HEK293 (cell line): ENCODE measurements at regions not wholly inside any gene's neighbourhood (a gene's known extent, or its start where the extent isn't known, plus 50 kb on each side); places are given as distances from the start of the nearest gene placed in this dataset.
"Not testable (repeated sequence)": the region's sequence is repeated elsewhere in the genome, so short reads cannot be mapped to it uniquely, and the experiment has no call there.

ENCODE experiments used
- CTCF ChIA-PET: fragments of 350-600 bp; formaldehyde crosslinking; extraction: SDS; loops from one replicate; lab custom pipeline; 2021; ENCODE audit warnings: antibody characterized with exemption; lab: Yijun Ruan, JAX
- POLR2A ChIA-PET: fragments of 300-600 bp; formaldehyde crosslinking; extraction: SDS; loops from one replicate; lab custom pipeline; 2020; ENCODE audit warnings: antibody characterized with exemption, inconsistent platforms; lab: Yijun Ruan, JAX
- H3K27ac ChIP-seq: fragments of 200-500 bp; sonication (Bioruptor generic); 2 replicates; pipeline ENCODE4 v1.5.1; 2014; ENCODE audit warnings: low read depth, low read length, control low read depth, inconsistent platforms; ENCODE audit errors: extremely low read depth
- H3K36me3 ChIP-seq, 2 experiments: fragments of 200-500 bp in 1 of 2; sonication (Bioruptor generic) in 1 of 2; 1 replicate in 1 of 2; 2 replicates in 1 of 2; pipeline ENCODE4 v1.5.1; 2014 to 2017; ENCODE audit warnings: inconsistent platforms in 2 of 2, low read length in 2 of 2; ENCODE audit not compliant: control insufficient read depth in 2 of 2, insufficient read depth in 1 of 2
- H3K4me1 ChIP-seq: fragments of 200-500 bp; sonication (Bioruptor generic); 2 replicates; pipeline ENCODE4 v1.5.1; 2014; ENCODE audit warnings: mild to moderate bottlenecking, low read length, inconsistent platforms; ENCODE audit not compliant: control insufficient read depth, insufficient read depth
- H3K4me3 ChIP-seq: 2 replicates; pipeline ENCODE4 v1.5.1; 2011; ENCODE audit warnings: low read depth, mild to moderate bottlenecking, control low read depth, low read length, moderate library complexity
- H3K9me3 ChIP-seq: fragments of 200-500 bp; sonication (Bioruptor generic); 2 replicates; pipeline ENCODE4 v1.5.1; 2014; ENCODE audit warnings: low read depth, low read length, inconsistent platforms; ENCODE audit not compliant: control insufficient read depth, insufficient read depth
- EGR2 ChIP-seq: fragments of 450-650 bp; formaldehyde crosslinking; IDR thresholded peaks from 2 replicates; pipeline ENCODE4 v1.5.1; 2016; ENCODE audit warnings: low read depth, missing biosample characterization, missing genetic modification characterization
- KLF9 ChIP-seq: fragments of 450-650 bp; formaldehyde crosslinking; IDR thresholded peaks from 2 replicates; pipeline ENCODE4 v1.5.1; 2016; ENCODE audit warnings: missing biosample characterization, missing genetic modification characterization, low read depth
- PATZ1 ChIP-seq: fragments of 450-650 bp; formaldehyde crosslinking; IDR thresholded peaks from 2 replicates; pipeline ENCODE4 v1.5.1; 2016; ENCODE audit warnings: missing biosample characterization, missing genetic modification characterization
- SCRT2 ChIP-seq: fragments of 450-650 bp; formaldehyde crosslinking; IDR thresholded peaks from 2 replicates; pipeline ENCODE4 v1.5.1; 2016; ENCODE audit warnings: missing biosample characterization, missing genetic modification characterization
- SP2 ChIP-seq: fragments of 450-650 bp; formaldehyde crosslinking; IDR thresholded peaks from 2 replicates; pipeline ENCODE4 v1.5.1; 2016; ENCODE audit warnings: missing biosample characterization, missing genetic modification characterization
- SP3 ChIP-seq: fragments of 450-650 bp; formaldehyde crosslinking; IDR thresholded peaks from 2 replicates; pipeline ENCODE4 v1.5.1; 2016; ENCODE audit warnings: missing biosample characterization, missing genetic modification characterization
- YY2 ChIP-seq: fragments of 450-650 bp; formaldehyde crosslinking; IDR thresholded peaks from 2 replicates; pipeline ENCODE4 v1.5.1; 2016; ENCODE audit warnings: missing biosample characterization, missing genetic modification characterization
- ZBTB26 ChIP-seq: fragments of 450-650 bp; formaldehyde crosslinking; optimal IDR thresholded peaks from 2 replicates; pipeline ENCODE3; 2016; ENCODE audit warnings: missing biosample characterization, mild to moderate bottlenecking, missing genetic modification characterization
- ZBTB49 ChIP-seq: fragments of 450-650 bp; formaldehyde crosslinking; IDR thresholded peaks from 2 replicates; pipeline ENCODE4 v1.5.1; 2016; ENCODE audit warnings: missing biosample characterization, missing genetic modification characterization, low read depth
- ZFHX2 ChIP-seq: fragments of 450-650 bp; formaldehyde crosslinking; conservative IDR thresholded peaks from 2 replicates; pipeline ENCODE4 v1.5.1; 2016; ENCODE audit warnings: missing biosample characterization, missing genetic modification characterization
- ZNF335 ChIP-seq: fragments of 450-650 bp; formaldehyde crosslinking; conservative IDR thresholded peaks from 2 replicates; pipeline ENCODE4 v1.5.1; 2016; ENCODE audit warnings: missing biosample characterization, missing genetic modification characterization
- ZNF610 ChIP-seq: fragments of 450-650 bp; formaldehyde crosslinking; IDR thresholded peaks from 2 replicates; pipeline ENCODE4 v1.5.1; 2016; ENCODE audit warnings: missing biosample characterization, missing genetic modification characterization, borderline replicate concordance
- ZNF660 ChIP-seq: fragments of 450-650 bp; IDR thresholded peaks from 2 replicates; pipeline ENCODE4 v1.5.1; 2018; ENCODE audit warnings: missing biosample characterization, mild to moderate bottlenecking, missing genetic modification characterization
- ZNF830 ChIP-seq: fragments of 450-650 bp; IDR thresholded peaks from 2 replicates; pipeline ENCODE4 v1.5.0; 2018; ENCODE audit warnings: missing biosample characterization, missing genetic modification characterization, low read depth, mild to moderate bottlenecking, moderate library complexity
- ZSCAN18 ChIP-seq: fragments of 450-650 bp; formaldehyde crosslinking; IDR thresholded peaks from 2 replicates; pipeline ENCODE4 v1.5.1; 2016; ENCODE audit warnings: missing biosample characterization, missing genetic modification characterization
- TF ChIP-seq, protein P1 (sequence below): fragments of 450-650 bp; formaldehyde crosslinking; IDR thresholded peaks from 2 replicates; pipeline ENCODE4 v1.5.0; 2017; ENCODE audit warnings: missing biosample characterization, missing genetic modification characterization, borderline replicate concordance
- TF ChIP-seq, protein P2 (sequence below): fragments of 450-650 bp; formaldehyde crosslinking; IDR thresholded peaks from 2 replicates; pipeline ENCODE4 v1.5.1; 2017; ENCODE audit warnings: missing biosample characterization, missing genetic modification characterization

GRCh38 chr4:1582227-1582626 is 101.9 kb downstream of the FAM53A start (continued):
- TF ChIP-seq ZBTB49 (tag by site-specific recombination) (no peak), ZNF830 (tag by site-specific recombination) (no peak), YY2 (tag by site-specific recombination) (no peak), ZNF610 (tag by site-specific recombination) (no peak), ZBTB26 (no peak), ZSCAN18 (tag by site-specific recombination) (no peak)
- TF ChIP-seq, protein P1, sequence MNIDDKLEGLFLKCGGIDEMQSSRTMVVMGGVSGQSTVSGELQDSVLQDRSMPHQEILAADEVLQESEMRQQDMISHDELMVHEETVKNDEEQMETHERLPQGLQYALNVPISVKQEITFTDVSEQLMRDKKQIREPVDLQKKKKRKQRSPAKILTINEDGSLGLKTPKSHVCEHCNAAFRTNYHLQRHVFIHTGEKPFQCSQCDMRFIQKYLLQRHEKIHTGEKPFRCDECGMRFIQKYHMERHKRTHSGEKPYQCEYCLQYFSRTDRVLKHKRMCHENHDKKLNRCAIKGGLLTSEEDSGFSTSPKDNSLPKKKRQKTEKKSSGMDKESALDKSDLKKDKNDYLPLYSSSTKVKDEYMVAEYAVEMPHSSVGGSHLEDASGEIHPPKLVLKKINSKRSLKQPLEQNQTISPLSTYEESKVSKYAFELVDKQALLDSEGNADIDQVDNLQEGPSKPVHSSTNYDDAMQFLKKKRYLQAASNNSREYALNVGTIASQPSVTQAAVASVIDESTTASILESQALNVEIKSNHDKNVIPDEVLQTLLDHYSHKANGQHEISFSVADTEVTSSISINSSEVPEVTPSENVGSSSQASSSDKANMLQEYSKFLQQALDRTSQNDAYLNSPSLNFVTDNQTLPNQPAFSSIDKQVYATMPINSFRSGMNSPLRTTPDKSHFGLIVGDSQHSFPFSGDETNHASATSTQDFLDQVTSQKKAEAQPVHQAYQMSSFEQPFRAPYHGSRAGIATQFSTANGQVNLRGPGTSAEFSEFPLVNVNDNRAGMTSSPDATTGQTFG (tag by site-specific recombination), result no peak
- TF ChIP-seq, protein P2, sequence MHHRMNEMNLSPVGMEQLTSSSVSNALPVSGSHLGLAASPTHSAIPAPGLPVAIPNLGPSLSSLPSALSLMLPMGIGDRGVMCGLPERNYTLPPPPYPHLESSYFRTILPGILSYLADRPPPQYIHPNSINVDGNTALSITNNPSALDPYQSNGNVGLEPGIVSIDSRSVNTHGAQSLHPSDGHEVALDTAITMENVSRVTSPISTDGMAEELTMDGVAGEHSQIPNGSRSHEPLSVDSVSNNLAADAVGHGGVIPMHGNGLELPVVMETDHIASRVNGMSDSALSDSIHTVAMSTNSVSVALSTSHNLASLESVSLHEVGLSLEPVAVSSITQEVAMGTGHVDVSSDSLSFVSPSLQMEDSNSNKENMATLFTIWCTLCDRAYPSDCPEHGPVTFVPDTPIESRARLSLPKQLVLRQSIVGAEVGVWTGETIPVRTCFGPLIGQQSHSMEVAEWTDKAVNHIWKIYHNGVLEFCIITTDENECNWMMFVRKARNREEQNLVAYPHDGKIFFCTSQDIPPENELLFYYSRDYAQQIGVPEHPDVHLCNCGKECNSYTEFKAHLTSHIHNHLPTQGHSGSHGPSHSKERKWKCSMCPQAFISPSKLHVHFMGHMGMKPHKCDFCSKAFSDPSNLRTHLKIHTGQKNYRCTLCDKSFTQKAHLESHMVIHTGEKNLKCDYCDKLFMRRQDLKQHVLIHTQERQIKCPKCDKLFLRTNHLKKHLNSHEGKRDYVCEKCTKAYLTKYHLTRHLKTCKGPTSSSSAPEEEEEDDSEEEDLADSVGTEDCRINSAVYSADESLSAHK (tag by site-specific recombination), result no peak
- TF ChIP-seq, all 188 proteins: peak for 0

- TF ChIP-seq KLF9 (peak; percentile 41; the same call in 1 of the 2 replicates), SP2 (tag by site-specific recombination) (peak; percentile 44), EGR2 (tag by site-specific recombination) (0 out of 2 replicates have a peak, but pooled peaks have one; percentile 15), SCRT2 (tag by site-specific recombination) (peak; percentile 47; the same call in 1 of the 2 replicates), ZNF335 (tag by site-specific recombination) (peak; percentile 58; the same call in 1 of the 2 replicates), ZNF660 (tag by site-specific recombination) (0 out of 2 replicates have a peak, but pooled peaks have one; percentile 20), PATZ1 (tag by site-specific recombination) (0 out of 2 replicates have a peak, but pooled peaks have one; percentile 35), ZFHX2 (tag by site-specific recombination) (peak; percentile 63), SP3 (peak; percentile 42; the same call in 1 of the 2 replicates)
- CTCF ChIA-PET, result interaction anchor here (0.6 kb wide), 2 partner anchors 8 to 205 kb away, joined by 3 read pairs; no protein-coding TSS in a partner anchor
- H3K4me3 ChIP-seq, POLR2A ChIA-PET, H3K36me3 ChIP-seq, H3K27ac ChIP-seq, H3K9me3 ChIP-seq, H3K4me1 ChIP-seq: not testable (repeated sequence)
Measured at GRCh38 chr4:1581164-1581894, 102.8 kb downstream of the FAM53A start.

DNA sequence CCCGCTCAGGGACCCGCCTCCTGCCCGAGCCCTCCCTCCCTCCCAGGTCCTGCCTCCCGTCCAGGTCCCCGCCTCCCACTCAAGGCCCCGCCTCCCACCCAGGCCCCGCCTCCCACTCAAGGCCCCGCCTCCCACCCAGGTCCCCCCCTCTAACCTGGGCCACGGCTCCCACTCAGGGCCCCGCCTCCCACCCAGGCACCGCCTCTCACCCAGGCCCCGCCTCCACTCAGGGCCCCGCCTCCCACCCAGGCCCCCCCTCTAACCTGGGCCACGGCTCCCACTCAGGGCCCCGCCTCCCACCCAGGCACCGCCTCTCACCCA is 103.5 kb downstream of the FAM53A start:
- H3K27ac ChIP-seq, H3K9me3 ChIP-seq, H3K36me3 ChIP-seq, H3K4me3 ChIP-seq, POLR2A ChIA-PET, H3K4me1 ChIP-seq: not testable (repeated sequence)
- CTCF ChIA-PET, result interaction anchor here (1.2 kb wide), 1 partner anchor 225 kb away, joined by 3 read pairs; no protein-coding TSS in a partner anchor
